Right lobe of liver (tissue), 4 donors: ENCODE measurements at regions not wholly inside any gene's neighbourhood (a gene's known extent, or its start where the extent isn't known, plus 50 kb on each side); places are given as distances from the start of the nearest gene placed in this dataset.

Experiments
- POLR2A ChIP-seq: fragments of 450-650 bp; IDR thresholded peaks from one replicate; pipeline ENCODE4 v1.6.1; 2017; ENCODE audit warnings: antibody characterized with exemption, mild to moderate bottlenecking
- TF ChIP-seq, protein P1 (sequence below), 4 donors: fragments of 200-600 bp in 3 of 4; fragments of 450-650 bp in 1 of 4; IDR thresholded peaks; one replicate each; pipeline versions ENCODE4 v1.5.1 to v1.8.0; 2016 to 2022; ENCODE audit warnings: antibody characterized with exemption in 4 of 4, mild to moderate bottlenecking in 2 of 4
- donor health status: DM: no; HTN: no; CAD: no.
- donor health status: DM: no; HTN: no; CAD: no.
- donor health status: DM: no; HTN: yes; CAD: no.

DNA sequence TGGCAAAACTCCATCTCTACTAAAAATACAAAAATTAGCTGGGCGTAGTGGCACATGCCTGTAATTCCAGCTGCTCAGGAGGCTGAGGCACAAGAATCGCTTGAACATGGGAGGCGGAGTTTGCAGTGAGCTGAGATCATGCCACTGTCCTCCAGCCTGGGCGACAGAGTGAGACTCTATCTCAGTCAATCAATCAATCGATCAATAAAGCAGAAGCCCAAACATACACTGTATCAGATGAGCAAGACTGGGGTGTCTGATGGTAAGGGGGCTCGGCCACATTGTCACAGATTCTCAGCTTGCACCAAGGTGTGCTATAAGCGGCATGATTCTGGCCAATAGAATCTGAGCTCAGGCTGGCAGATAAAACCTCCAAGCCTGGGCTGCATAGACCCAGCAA is 261.1 kb downstream of the BUD13 start:
- TF ChIP-seq, protein P1, sequence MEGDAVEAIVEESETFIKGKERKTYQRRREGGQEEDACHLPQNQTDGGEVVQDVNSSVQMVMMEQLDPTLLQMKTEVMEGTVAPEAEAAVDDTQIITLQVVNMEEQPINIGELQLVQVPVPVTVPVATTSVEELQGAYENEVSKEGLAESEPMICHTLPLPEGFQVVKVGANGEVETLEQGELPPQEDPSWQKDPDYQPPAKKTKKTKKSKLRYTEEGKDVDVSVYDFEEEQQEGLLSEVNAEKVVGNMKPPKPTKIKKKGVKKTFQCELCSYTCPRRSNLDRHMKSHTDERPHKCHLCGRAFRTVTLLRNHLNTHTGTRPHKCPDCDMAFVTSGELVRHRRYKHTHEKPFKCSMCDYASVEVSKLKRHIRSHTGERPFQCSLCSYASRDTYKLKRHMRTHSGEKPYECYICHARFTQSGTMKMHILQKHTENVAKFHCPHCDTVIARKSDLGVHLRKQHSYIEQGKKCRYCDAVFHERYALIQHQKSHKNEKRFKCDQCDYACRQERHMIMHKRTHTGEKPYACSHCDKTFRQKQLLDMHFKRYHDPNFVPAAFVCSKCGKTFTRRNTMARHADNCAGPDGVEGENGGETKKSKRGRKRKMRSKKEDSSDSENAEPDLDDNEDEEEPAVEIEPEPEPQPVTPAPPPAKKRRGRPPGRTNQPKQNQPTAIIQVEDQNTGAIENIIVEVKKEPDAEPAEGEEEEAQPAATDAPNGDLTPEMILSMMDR (IDR thresholded peaks at IDR 0.05) = no peak
- TF ChIP-seq POLR2A = no peak
